ENCODE measurements at regions not wholly inside any gene's neighbourhood (a gene's known extent, or its start where the extent isn't known, plus 50 kb on each side); places are given as distances from the start of the nearest gene placed in this dataset.

- WGBS, 2 donors (ENCODE audit: low coverage in 1 of 2), result 71 to 92% methylated on average over 1 of the region's 1 CpG
- H3K9me3 ChIP-seq, result no peaks in the 10 kb centered on the region
- ATAC-seq, result no peak
- no peak for TF ChIP-seq POLR2A (IDR thresholded peaks at IDR 0.05)
- TF ChIP-seq EP300 (IDR thresholded peaks at IDR 0.05), result no peak
- no peak for TF ChIP-seq CTCF (IDR thresholded peaks at IDR 0.05)
- TF ChIP-seq POLR2AphosphoS5 (IDR thresholded peaks at IDR 0.05), result no peak
- H3K27me3 ChIP-seq, result no peaks in the 10 kb centered on the region
- no peak overlapping the region for H3K27ac ChIP-seq
- H3K4me3 ChIP-seq, result no peak overlapping the region
- H3K4me1 ChIP-seq, result no peaks in the 10 kb centered on the region
- no peaks in the 10 kb centered on the region for H3K36me3 ChIP-seq
These were observed 209.8 kb downstream of the GJA1 start for GRCh38 chr6:121645100-121645745.

- H3K4me1 ChIP-seq, result no peaks in the 10 kb centered on the region
- no peaks in the 10 kb centered on the region for H3K9me3 ChIP-seq
- no peak overlapping the region for H3K4me3 ChIP-seq
- no peak for ATAC-seq
- no peaks in the 10 kb centered on the region for H3K27me3 ChIP-seq
- H3K27ac ChIP-seq, result no peak overlapping the region
- TF ChIP-seq POLR2AphosphoS5 (IDR thresholded peaks at IDR 0.05), result no peak
- no peak for TF ChIP-seq EP300 (IDR thresholded peaks at IDR 0.05)
- no peak for TF ChIP-seq CTCF (IDR thresholded peaks at IDR 0.05)
- TF ChIP-seq POLR2A (IDR thresholded peaks at IDR 0.05), result no peak
- H3K36me3 ChIP-seq, result no peaks in the 10 kb centered on the region
These were observed 212.5 kb downstream of the GJA1 start for GRCh38 chr6:121647905-121648304.

- WGBS, 2 donors (ENCODE audit: low coverage in 1 of 2), result 88 to 93% methylated on average over 2 of the region's 2 CpGs
- no peak for ATAC-seq
- no peak overlapping the region for H3K27ac ChIP-seq
- no peaks in the 10 kb centered on the region for H3K27me3 ChIP-seq
- H3K4me3 ChIP-seq, result no peak overlapping the region
- no peaks in the 10 kb centered on the region for H3K36me3 ChIP-seq
- H3K4me1 ChIP-seq, result peaks cover 0 to 5% (median 0%) of the 10 kb centered on the region in 3 donors
- no peaks in the 10 kb centered on the region for H3K9me3 ChIP-seq
- TF ChIP-seq CTCF (IDR thresholded peaks at IDR 0.05), result no peak
These were observed 214.5 kb downstream of the GJA1 start for GRCh38 chr6:121649951-121650350.

GRCh38 chr6:121651420-121651819, 216.0 kb downstream of the GJA1 start:
- Histone ChIP-seq H3K27me3 (no peaks in the 10 kb centered on the region), H3K4me3 (no peak overlapping the region), H3K36me3 (no peaks in the 10 kb centered on the region), H3K9me3 (no peaks in the 10 kb centered on the region), H3K27ac (no peak overlapping the region), H3K4me1 (peaks cover 0 to 5% (median 0%) of the 10 kb centered on the region in 3 donors)
- WGBS, 2 donors (ENCODE audit: low coverage in 1 of 2), result 17 to 60% methylated on average over 1 of the region's 1 CpG
- ATAC-seq, result peak; percentile 30
- TF ChIP-seq EP300 (IDR thresholded peaks at IDR 0.05) (no peak), CTCF (IDR thresholded peaks at IDR 0.05) (no peak), POLR2AphosphoS5 (IDR thresholded peaks at IDR 0.05) (no peak), POLR2A (IDR thresholded peaks at IDR 0.05) (no peak)

GRCh38 chr6:121652223-121652622, 216.8 kb downstream of the GJA1 start:
- no peak for ATAC-seq
- no peaks in the 10 kb centered on the region for H3K27me3 ChIP-seq
- no peak overlapping the region for H3K4me3 ChIP-seq
- H3K4me1 ChIP-seq, result peaks cover 0 to 5% (median 0%) of the 10 kb centered on the region in 3 donors
- TF ChIP-seq CTCF (IDR thresholded peaks at IDR 0.05) (no peak), POLR2A (IDR thresholded peaks at IDR 0.05) (no peak)
- H3K36me3 ChIP-seq, result no peaks in the 10 kb centered on the region
- WGBS, 2 donors (ENCODE audit: low coverage in 1 of 2), result 45 to 69% methylated on average over 5 of the region's 5 CpGs
- no peaks in the 10 kb centered on the region for H3K9me3 ChIP-seq
- H3K27ac ChIP-seq, result peak overlapping the region in 2 of 4 donors; percentile 24 to 39

Measured in gastroesophageal sphincter (tissue), 4 donors.